Activated T-cell treated with anti-CD3 and anti-CD28 coated beads, Interleukin-2, amount 50 U/mL, for 1 hour (primary cell): ENCODE measurements at regions not wholly inside any gene's neighbourhood (a gene's known extent, or its start where the extent isn't known, plus 50 kb on each side); places are given as distances from the start of the nearest gene placed in this dataset.

ENCODE experiments used
- DNase-seq: peaks from one replicate; pipeline ENCODE4 v3.0.0-alpha.2; 2020

DNA sequence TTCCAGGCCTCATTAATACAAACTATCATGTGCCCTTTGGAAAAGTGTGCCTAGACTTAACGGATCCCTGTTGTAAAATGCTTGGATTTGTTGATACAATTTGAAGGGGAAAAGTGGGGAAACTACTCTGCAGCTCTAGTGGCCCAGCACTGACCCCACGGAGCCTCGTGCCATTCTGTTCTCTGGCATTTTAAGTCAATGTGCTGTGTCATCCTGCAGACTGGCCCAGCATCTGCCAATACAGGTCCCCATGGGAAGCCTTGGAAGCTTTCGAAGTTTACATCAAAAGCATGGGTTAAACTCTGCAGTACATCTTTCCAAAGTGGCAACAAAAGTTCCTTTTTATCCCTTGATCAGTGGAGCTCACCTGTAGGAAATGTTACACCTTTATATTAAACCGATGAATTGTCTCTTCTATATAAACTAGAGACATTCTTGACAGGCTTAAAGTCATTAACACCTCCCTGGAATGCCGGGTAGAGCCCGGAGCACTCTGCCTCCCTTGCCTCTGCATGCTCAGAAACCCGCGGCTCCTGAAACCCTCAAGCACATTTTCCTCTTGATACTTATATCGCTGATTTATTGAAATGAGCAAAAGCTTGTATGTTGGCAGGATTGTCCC lies 596.0 kb upstream of the ADAMTS16 start:
- DNase-seq = no peak

DNA sequence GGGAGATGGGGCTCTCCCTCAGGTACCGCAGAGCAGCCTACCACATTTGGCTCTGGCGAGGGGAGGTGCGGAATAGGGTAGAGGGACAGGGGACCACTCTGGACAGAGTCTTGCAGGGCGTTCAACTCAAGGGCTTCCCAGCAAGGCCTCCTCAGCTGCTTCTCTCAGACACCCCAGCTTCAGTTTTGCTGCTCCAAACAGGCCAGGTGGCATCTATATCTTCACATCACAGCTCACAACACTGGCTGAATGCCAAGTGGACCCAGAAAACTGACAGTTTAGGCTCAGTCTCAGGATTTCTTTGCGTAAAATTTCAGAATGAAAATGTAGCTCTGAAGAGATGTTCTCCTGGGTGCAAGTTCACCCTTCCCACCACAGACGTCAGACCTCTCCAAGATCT lies 592.6 kb upstream of the ADAMTS16 start:
- DNase-seq = no peak

DNA sequence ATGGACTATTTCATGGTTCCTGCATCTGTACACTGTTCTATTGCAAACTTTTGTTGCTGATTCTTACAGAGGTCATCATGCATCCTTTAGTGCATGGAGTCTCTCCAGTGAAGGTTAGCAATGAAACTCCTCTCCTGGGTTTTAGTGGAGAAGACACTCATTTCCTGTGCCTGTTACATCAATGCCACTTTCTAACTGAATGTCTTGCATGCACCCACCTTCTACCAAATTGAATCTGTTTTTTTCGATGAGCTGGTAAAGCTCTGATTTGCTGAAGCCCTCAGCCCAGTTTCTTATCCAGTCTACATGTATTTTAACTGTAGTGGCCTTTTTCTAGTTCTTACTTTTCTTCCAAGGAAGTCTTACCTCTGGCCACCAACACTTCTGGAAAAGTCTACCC lies 591.8 kb upstream of the ADAMTS16 start:
- DNase-seq = no peak

DNA sequence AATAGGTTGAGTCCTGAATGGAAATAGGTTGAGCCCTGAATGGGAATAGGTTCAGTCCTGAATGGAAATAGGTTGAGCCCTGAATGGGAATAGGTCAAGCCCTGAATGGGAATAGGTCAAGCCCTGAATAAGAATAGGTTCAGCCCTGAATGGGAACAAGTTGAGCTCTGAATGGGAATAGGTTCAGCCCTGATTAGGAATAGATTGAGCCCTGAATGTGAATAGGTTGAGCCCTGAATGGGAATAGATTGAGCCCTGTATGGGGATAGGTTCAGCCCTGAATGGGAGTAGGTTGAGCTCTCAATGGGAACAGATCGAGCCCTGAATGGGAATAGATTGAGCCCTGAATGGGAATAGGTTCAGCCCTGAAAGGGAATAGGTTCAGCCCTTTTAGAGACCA lies 590.8 kb upstream of the ADAMTS16 start:
- DNase-seq = no peak

DNA sequence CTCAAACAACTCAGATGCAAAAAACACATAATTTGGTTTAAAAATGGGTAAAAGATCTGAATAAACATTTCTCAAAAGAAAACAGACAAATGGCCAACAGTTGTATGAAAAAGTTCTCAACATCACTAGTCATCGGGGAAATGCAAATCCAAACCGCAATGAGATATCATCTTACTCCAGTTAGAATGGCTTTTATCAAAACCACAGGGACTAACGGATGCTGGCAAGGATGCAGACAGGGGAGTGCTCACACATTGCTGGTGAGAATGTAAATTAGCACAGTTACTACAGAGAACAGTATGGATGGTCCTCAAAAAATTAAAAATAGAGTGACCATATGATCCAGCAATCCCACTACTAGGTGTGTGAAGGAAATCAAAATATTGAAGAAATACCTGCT lies 589.1 kb upstream of the ADAMTS16 start:
- no peak for DNase-seq

DNA sequence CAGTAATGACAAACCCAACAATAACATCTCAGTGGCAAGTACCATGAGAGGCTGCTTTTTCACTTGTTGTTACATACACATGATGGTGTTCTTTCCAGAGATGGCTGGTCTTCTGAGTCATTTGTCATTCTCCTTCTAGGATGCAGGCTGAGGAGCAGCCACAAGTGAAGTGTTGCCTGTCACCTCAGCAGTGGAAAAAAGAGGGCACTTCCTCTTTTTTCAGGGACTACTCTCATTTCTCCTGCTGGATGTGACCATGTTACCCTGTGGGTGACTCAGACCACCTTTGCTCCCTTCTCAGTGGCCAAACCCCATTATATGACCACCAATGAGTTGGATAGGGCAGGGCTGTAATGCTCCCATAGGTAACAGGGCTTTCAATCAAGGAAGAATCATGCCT lies 587.0 kb upstream of the ADAMTS16 start:
- DNase-seq = no peak

DNA sequence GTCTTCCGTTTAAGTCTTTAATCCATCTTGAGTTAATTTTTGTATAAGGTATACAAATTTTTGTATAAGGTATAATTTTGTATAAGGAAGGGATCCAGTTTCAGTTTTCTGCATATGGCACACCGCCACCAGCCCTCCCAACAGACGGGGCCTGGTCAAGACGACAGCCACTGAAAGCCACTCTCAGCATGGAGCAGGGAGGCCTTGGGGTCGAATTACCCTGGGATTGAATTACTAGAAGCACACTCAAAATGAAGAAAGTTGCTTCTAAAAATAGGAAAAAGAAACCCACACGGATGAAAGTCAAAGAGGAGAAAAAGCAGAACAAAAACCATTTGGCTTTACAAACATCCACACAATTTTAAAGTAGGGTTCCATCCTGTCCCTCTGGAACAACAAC lies 586.2 kb upstream of the ADAMTS16 start:
- no peak for DNase-seq

DNA sequence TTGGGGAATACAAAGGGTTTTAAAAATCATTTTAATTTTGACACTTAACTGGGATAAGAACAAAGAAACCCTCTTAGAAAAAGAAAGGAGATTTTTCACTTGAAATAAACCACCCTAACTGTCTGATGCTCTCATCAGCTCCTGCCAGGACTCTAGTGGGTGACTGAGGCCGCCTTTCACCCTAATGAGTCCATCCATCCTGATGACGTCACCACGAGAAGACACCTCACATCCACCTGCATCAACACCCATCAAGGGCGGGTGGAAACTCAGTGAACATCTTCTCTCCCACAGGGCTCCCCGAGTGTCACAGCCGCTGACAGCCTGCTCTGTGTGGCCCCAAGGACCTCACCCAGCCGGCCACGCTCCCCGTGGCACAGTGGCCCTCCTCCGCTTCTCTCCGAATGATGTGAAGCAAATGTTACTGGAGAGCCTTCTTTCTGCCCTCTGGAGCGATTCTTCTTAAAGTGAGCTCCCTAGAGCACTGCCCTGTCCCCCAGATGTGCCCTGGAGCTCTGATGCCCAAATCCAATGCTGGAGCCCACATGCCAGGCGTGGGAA lies 584.3 kb upstream of the ADAMTS16 start:
- DNase-seq = no peak

DNA sequence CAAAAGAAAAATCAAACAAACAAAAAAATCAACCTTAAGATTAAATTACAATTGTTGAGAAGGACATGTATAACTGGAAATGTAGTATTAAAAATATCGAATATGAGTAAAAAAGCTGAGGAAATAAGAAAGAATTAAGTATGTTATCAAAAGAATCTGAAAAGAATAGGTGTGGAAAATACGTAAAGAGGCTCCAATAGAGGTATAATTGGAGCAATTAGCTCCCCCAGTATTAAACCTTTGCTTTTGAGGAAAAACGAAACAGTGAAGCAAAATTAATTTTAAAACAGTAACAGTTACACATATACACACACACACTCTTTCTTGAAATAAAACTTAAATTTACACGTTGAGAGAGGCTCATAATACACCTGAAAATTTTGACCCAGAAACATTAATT lies 578.7 kb upstream of the ADAMTS16 start:
- no peak for DNase-seq

DNA sequence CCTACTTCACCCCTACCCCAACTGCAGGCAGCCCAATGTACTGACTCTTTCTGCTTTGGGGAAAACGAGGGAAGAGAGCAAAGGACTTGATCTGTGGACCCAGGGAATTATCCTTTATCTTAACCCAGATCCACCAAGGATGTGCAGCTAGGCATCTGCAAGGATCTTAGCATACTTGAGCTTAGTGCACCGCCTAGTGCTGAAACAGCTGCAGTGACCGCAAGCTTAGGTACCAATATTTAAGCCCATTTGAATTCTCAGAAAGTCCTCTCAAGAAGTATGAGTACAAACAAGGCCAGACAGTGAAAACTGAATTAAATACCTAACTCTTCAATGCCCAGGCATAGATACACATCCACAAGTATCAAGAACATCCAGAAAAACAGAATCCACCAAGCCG lies 576.7 kb upstream of the ADAMTS16 start:
- no peak for DNase-seq

DNA sequence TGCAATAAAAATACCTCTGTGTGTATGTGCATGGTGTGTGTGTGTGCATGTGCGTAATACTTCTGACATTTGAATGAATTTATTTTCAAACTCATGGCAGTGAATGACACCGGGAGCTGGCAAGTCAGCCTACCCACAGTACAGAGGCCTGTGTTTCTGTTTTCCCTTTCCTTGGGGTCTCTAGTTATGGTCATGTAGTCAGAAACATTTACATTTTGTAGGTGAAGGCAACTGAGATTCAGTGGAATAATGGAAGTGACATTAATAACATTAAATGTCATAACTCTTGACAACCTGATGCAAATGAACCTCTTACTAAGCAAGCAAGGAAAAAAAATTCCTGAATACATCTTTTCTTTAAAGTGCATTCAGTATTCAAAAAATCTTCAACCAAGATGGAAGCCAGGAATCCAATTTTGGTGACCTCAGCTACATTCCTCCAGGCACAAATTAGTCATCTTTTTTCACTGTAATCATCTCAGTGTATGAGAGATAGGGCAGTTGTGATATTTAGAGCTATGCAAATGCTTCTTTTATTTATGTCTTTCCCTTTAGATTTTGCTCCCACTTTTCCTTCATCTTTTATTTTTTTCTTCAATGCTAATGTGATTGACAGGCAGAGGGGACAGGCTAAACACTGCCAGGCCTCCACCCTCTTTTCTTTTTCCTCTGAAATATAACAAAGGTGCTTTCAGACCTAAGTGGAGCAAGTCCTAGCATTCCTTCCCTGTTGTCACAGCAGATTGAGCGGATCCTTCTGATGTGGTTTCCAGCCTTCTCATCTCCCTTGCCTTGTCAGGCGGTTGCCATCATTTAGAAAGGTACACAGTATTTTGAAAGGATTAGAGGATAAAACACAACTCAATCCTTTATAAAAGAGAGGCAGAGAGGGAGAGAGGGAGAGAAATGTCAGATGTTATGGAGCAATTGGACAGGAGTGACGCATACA lies 569.8 kb upstream of the ADAMTS16 start:
- DNase-seq = no peak

DNA sequence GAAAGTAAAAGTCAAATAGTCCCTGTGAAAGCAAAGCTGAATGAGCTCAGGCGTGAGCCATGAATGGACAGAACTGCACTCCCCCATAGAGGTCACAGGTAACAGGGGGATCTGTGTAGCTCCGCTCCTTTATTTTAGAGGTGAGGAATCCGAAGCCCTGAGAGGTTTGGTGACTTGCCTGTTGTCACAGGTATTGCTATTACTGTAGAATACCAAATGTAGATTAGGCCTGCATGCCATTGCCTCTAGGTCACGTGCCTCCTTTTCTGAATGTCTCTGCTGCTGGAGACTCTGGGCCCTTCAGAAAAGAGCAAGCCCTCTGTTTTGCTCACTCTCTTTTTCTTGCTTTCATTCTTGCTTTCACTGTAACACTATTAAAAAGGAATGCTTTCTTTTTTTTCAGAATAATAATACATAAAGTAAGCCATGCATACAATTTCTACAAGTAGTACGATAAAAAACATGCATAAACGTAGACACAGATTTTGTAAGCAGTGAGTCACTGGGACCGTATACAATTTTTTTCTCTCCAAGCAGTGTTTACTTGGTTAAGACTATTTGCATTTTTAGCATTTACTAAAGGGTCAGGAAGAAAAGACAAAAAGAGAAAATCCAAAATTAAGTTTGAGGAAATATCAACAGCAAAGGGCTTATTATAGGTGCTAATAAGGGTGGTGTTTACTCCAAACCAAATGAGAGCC lies 568.7 kb upstream of the ADAMTS16 start:
- no peak for DNase-seq

DNA sequence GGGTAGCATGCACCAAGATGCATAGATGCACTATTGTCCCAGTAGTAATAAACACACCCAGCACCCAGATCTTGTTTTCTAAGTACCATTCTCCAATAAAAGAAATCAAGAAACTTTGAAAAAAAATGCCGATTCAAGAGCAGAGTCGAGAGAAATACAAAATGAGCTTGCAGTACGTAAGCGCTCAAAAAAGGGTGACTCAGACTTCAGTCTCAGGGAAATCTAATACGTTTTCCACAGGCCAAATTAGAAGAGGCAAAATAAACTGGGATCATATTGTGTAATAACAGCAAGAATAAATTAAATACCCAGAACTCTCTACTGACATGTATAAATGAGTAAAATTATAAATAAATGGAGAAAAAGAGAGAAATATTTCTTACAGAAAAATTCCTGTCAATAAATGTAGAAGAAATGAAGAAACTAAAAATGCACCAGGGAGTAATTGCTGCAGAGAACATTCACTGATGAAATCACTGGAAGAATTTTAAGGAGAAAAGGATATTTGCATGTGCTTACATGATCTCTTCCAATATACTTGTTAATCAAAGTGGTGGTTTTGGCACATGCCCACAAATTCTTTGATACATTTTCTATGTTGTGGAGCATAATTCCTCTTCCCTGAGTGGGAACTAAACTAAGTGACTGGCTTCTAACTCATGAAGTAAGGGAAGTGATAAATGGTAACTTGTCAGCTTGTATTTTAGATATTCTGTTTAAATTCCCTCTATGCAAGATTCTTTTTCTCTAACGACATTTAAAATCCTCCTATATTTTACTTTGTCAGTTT lies 567.6 kb upstream of the ADAMTS16 start:
- DNase-seq = no peak

DNA sequence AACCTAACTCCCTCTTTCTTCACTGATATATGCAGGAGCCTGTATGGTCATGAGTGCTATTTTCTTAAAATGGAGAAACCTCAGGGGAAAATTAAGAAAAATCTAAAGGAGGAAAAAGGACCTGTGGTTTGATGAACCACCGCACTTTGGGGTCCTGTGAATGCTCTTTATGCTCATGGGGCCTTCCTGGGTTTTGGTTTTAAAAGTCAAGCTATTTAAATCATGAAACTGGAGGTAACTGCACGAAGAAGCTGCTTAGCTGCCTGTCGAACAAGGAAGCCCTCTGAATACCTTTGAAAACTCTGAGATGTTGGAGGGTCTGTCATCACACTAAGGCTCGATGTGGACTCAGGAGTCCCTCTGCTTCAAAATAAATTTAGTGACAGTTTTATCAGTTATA lies 564.5 kb upstream of the ADAMTS16 start:
- DNase-seq = no peak

DNA sequence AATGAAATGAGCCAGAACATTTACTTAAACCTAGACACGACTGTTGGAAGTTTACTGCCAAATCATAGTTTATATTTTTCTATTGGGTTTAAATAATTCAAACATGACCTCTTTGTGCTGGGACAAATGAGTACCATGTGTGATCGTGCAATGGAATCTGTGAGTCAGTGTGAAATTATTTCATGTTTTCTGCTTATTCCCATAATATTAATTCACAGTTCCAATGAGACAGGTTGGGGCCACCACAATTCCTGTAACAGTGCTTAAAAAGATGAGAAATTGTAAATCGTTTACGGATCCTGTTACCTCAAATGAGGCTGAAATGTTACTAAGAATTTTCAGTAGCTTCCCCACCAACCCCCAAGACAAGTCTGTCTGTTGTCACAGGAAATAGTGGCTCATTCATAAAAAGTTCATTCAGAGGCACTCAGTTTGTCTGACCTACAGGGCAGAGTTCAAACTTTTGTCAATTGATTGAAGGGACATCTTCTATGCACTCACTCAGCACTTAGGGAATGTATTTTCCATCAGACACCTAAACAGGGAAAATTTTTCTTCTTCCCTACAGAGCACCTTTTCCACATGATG lies 563.9 kb upstream of the ADAMTS16 start:
- DNase-seq = no peak

DNA sequence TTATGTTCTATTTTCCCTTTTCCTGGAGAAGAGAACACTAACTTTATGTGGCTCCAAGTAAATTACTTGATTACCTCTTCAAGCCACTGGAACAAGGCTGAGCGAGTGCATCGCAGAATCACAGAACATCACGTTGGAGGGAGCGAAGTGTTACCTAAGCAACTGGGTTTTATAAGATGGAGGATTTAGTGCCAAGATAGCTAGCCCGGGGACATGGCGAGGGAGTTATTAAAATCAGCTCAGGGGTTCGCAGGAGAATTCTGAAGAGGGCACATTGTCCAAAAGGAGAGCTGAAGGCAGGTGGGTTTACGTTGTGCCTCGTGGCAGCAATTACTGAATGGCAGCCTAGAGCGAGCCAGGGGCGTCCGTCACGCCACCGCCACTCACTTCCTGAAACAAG lies 563.2 kb upstream of the ADAMTS16 start:
- DNase-seq = no peak

DNA sequence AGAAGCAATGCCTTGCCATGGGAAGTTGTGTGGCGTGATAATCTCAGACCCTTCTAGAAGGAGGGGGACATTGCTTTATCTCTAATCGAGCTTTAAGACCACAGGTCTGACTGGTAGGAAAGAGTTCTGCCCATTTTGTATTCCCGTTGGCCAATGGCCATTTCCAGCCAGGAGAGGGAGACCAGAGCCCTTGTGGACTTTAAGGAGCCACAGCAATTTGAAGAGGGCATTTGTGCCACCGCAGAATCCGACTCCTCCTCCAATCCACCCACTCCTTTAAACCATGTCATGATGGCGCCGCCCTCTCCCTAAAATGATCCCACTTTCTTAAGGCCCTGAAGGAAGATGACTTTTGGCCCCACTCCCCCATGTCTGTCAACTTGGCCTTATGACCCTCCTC lies 560.5 kb upstream of the ADAMTS16 start:
- no peak for DNase-seq

DNA sequence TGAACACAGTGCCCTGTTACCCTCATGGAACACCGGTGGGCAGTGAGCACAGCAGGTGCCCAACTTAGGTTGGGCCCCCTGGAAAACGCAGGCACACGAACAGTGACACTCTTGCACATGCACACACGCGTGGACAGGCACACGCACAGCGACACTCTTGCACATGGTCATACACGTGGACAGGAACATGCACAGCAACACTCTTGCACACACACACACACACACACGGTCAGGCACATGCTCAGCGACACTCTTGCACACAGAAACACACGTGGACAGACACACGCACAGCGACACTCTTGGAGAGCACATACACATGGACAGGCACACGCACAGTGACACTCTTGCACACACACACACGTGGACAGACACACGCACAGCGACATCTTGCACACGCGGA lies 559.4 kb upstream of the ADAMTS16 start:
- no peak for DNase-seq

DNA sequence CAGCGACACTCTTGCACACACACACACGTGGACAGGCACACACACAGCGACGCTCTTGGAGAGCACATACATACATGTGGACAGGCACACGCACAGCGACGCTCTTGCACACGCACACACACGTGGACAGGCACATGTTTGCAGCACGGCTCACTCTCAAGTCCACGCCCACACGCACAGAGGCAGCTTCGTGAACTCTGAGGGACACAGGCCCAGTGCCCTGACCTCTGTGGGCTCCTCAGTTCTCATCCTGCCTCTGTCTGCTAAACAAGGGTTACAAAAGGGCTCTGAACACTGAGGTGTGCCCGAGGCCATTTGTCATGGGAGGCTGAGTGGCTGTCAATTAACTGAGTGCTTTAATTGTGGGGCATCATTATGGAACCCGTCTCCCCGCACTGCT lies 558.8 kb upstream of the ADAMTS16 start:
- no peak for DNase-seq

DNA sequence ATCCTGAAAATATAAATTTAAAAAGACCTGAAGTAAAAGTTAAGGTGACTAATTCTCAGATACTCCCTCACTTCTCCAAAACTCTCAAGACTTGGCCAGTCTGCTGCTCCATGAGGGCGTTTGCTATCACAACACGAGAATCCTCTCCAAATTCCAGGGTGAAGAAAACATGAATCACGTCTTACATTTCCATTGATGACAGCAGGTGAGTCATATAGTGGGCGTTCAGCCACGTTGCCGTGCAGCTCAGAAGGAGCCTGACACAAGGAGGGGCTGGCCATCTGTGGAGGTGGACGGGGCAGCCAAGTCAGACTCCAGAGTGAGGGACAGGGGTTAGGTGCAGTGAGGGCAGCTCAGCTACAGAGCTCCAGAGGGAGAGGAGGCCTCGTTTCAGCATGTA lies 555.1 kb upstream of the ADAMTS16 start:
- DNase-seq = no peak

DNA sequence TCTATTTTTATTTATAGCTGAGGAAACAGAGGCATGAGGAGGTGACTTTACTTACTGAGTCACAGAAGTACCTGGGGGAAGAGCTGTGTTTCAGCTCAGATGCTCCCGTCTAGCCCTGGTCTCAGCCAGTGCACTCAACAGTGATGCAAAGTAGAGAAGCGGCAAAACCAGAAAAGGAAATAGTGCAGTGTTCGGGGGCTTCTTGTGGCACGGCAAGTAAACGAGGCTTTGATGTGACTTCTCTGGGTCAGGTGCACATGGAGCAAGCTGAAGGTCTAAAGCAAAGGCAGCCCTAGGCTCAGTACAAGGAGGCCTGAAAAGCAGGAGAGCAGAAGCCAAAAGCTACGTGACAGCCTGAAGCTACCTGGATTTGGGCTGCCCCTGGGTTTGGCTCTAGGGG lies 526.7 kb upstream of the ADAMTS16 start:
- no peak for DNase-seq

DNA sequence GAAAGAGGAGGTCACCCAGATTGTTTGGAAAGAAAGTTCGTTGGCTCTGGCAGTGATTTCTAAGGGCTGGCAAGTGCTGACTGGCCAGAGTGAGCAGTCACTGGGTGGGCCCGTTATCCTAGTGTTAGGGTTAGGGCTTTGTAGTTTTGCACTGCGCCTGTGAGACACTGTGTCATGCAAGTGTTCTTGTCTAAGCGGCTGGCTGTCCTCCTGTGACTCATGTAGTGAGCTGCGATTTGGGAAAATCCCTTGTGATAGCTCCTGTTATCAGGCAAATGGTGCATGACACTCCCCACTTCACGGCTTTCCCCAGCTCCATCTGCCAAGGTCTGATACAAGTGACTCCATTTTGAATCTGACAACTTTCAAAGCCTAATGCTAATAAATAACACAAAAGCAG lies 526.0 kb upstream of the ADAMTS16 start:
- DNase-seq = no peak
